ENCODE measurements at regions not wholly inside any gene's neighbourhood (a gene's known extent, or its start where the extent isn't known, plus 50 kb on each side); places are given as distances from the start of the nearest gene placed in this dataset.
"Not testable (repeated sequence)": the region's sequence is repeated elsewhere in the genome, so short reads cannot be mapped to it uniquely, and the experiment has no call there.

GRCh38 chr1:149700677-149701567, 81.6 kb upstream of the FCGR1A start:
- DNase-seq, result not testable (repeated sequence)

GRCh38 chr1:149708192-149708853, 74.2 kb upstream of the FCGR1A start:
- DNase-seq, result peak; percentile 93

- not testable (repeated sequence) for DNase-seq
Observed at GRCh38 chr1:149711651-149712050, 70.8 kb upstream of the FCGR1A start.

GRCh38 chr1:149712154-149712927, 70.2 kb upstream of the FCGR1A start:
- peak; percentile 96 for DNase-seq

GRCh38 chr1:149713513-149713912, 69.0 kb upstream of the FCGR1A start:
- not testable (repeated sequence) for DNase-seq

- DNase-seq, result not testable (repeated sequence)
Observed at GRCh38 chr1:149713952-149714351, 68.5 kb upstream of the FCGR1A start.

- not testable (repeated sequence) for DNase-seq
Observed at GRCh38 chr1:149724618-149725302, 57.7 kb upstream of the FCGR1A start.

GRCh38 chr1:149726688-149727087, 55.8 kb upstream of the FCGR1A start:
- DNase-seq, result not testable (repeated sequence)

GRCh38 chr1:149728598-149728997, 53.9 kb upstream of the FCGR1A start:
- DNase-seq, result not testable (repeated sequence)

Data from NCI-H1694 (cell line).